ENCODE measurements at regions not wholly inside any gene's neighbourhood (a gene's known extent, or its start where the extent isn't known, plus 50 kb on each side); places are given as distances from the start of the nearest gene placed in this dataset.

DNA sequence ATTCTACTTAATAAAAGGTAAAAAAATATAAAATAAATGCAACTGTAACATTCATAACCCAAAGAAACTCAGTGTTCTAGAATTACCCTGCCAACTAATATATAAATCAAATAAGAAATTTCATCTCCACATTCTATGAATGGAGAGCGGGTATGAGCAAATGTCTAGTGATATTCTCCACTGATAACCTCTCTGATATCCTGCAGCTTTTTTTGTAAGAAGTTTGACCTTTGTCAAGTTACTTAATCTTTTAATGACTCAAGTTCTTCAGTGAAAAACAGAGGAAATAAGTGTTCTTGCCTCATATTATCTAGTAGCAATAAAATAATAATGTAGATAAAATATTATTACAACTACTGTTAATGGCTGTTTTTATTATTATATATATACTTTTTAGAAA lies 1275.6 kb upstream of the CDH9 start:
- peaks cover 8% of the 10 kb centered on the region for H3K36me3 Mint-ChIP-seq
- no peak for ATAC-seq
- intact Hi-C loops (cut with micrococcal nuclease), result no loop called here

DNA sequence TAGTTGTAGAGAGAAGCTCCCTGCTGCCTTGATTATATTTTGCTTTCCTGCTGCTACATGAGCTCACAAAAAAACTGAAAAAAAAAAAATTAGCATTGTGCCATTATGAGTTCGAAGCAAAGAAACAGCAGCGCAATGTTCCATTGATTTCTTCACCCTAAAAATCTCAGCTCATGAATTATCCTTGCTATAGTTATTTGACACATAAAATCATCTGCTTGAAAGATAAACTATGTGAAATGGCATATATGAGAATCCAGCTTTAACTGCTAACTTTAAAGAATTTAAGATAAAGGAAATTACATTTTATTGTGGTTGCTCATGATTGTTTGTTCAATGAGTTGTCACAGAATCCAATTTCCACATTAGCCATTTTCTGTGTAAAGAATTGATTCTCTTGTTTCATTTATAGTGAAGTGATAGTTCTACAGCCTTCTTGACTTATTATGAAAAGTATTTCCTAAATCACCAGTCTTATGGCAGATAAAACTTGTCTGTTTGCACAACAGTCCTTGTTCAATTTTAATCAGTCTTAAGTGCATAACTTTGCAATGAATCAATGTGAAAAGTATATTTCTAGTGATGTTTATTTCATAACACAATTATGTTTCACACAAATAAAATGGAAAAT lies 1275.0 kb upstream of the CDH9 start:
- Histone ChIP-seq H3K27ac (ENCODE audit: low read length) (no peak overlapping the region), H3K27me3 (ENCODE audit: control insufficient read depth, insufficient read depth, low read length) (no peaks in the 10 kb centered on the region), H3K9me3 (ENCODE audit: control insufficient read depth, insufficient read depth, low read length) (peaks cover 3% of the 10 kb centered on the region), H3K36me3 (ENCODE audit: control insufficient read depth, insufficient read depth, low read length) (no peaks in the 10 kb centered on the region), H3K4me3 (ENCODE audit: low read length) (no peak overlapping the region), H3K4me1 (ENCODE audit: control insufficient read depth, insufficient read depth, low read length) (no peaks in the 10 kb centered on the region)
- TF ChIP-seq, protein P1, sequence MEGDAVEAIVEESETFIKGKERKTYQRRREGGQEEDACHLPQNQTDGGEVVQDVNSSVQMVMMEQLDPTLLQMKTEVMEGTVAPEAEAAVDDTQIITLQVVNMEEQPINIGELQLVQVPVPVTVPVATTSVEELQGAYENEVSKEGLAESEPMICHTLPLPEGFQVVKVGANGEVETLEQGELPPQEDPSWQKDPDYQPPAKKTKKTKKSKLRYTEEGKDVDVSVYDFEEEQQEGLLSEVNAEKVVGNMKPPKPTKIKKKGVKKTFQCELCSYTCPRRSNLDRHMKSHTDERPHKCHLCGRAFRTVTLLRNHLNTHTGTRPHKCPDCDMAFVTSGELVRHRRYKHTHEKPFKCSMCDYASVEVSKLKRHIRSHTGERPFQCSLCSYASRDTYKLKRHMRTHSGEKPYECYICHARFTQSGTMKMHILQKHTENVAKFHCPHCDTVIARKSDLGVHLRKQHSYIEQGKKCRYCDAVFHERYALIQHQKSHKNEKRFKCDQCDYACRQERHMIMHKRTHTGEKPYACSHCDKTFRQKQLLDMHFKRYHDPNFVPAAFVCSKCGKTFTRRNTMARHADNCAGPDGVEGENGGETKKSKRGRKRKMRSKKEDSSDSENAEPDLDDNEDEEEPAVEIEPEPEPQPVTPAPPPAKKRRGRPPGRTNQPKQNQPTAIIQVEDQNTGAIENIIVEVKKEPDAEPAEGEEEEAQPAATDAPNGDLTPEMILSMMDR (IDR thresholded peaks at IDR 0.05), result no peak
- peaks cover 11 to 18% of the 10 kb centered on the region in 2 donors for H3K9me3 Mint-ChIP-seq
- DNase-seq (no peak), ATAC-seq (no peak)
- H3K27ac Mint-ChIP-seq, result no peak overlapping the region
- H3K27me3 Mint-ChIP-seq (ENCODE audit: low read depth in 2 of 2), result no peaks in the 10 kb centered on the region
- 89% methylated on average over 2 of the region's 2 CpGs for WGBS (ENCODE audit: insufficient coverage)
- no peaks in the 10 kb centered on the region for H3K4me1 Mint-ChIP-seq
- H3K36me3 Mint-ChIP-seq, result peaks cover 8% of the 10 kb centered on the region
- intact Hi-C loops (cut with micrococcal nuclease), result no loop called here
- no peak overlapping the region for H3K4me3 Mint-ChIP-seq

More for the DNA sequence above, 1275.6 kb upstream of the CDH9 start:
- Mint-ChIP-seq H3K4me1 (no peaks in the 10 kb centered on the region), H3K4me3 (no peak overlapping the region), H3K27me3 (ENCODE audit: low read depth in 2 of 2) (no peaks in the 10 kb centered on the region), H3K9me3 (peaks cover 11 to 18% of the 10 kb centered on the region in 2 donors), H3K27ac (no peak overlapping the region)
- TF ChIP-seq, protein P1 (IDR thresholded peaks at IDR 0.05), result no peak
- no peaks in the 10 kb centered on the region for H3K36me3 ChIP-seq (ENCODE audit: control insufficient read depth, insufficient read depth, low read length)
- DNase-seq, result no peak
- no peaks in the 10 kb centered on the region for H3K27me3 ChIP-seq (ENCODE audit: control insufficient read depth, insufficient read depth, low read length)
- WGBS (ENCODE audit: insufficient coverage), result no CpG with 5 or more reads among the region's 1 CpG
- H3K4me3 ChIP-seq (ENCODE audit: low read length), result no peak overlapping the region
- H3K9me3 ChIP-seq (ENCODE audit: control insufficient read depth, insufficient read depth, low read length), result peaks cover 3% of the 10 kb centered on the region
- no peaks in the 10 kb centered on the region for H3K4me1 ChIP-seq (ENCODE audit: control insufficient read depth, insufficient read depth, low read length)
- H3K27ac ChIP-seq (ENCODE audit: low read length), result no peak overlapping the region

DNA sequence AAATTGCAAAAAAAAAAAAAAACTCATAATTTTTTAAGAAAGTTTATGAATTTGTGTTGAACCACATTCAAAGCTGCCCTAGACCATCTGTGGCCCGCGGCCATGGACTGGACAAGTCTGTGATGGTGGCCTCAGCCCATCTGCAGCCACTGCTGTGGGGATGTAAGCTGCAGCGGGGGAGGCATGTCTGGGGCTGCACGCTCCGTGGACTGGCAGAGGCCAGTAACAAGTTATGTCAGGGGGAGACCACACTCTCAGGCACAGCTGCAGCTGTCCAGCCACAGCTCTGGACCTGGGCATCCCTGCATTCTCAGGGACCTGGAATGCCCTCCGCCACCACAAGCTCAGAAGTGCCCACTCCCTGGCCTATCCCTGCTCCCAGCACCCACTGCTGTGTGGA lies 1272.3 kb upstream of the CDH9 start:
- ATAC-seq, result no peak
- H3K4me3 Mint-ChIP-seq, result no peak overlapping the region

More for the DNA sequence above, 1272.3 kb upstream of the CDH9 start:
- Histone ChIP-seq H3K9me3 (ENCODE audit: control insufficient read depth, insufficient read depth, low read length) (peaks cover 3% of the 10 kb centered on the region), H3K4me3 (ENCODE audit: low read length) (no peak overlapping the region), H3K27me3 (ENCODE audit: control insufficient read depth, insufficient read depth, low read length) (no peaks in the 10 kb centered on the region), H3K4me1 (ENCODE audit: control insufficient read depth, insufficient read depth, low read length) (no peaks in the 10 kb centered on the region), H3K36me3 (ENCODE audit: control insufficient read depth, insufficient read depth, low read length) (no peaks in the 10 kb centered on the region), H3K27ac (ENCODE audit: low read length) (no peak overlapping the region)
- Mint-ChIP-seq H3K9me3 (peaks cover 13 to 15% of the 10 kb centered on the region in 2 donors), H3K27me3 (ENCODE audit: low read depth in 2 of 2) (no peaks in the 10 kb centered on the region), H3K36me3 (peaks cover 8% of the 10 kb centered on the region), H3K27ac (no peak overlapping the region), H3K4me1 (no peaks in the 10 kb centered on the region)
- 95% methylated on average over 6 of the region's 6 CpGs for WGBS (ENCODE audit: insufficient coverage)
- intact Hi-C loops (cut with micrococcal nuclease), result no loop called here
- no peak for DNase-seq
- TF ChIP-seq, protein P1 (IDR thresholded peaks at IDR 0.05), result no peak
